Fibroblast of skin of abdomen (primary cell): ENCODE measurements at regions not wholly inside any gene's neighbourhood (a gene's known extent, or its start where the extent isn't known, plus 50 kb on each side); places are given as distances from the start of the nearest gene placed in this dataset.
A peak's percentile ranks its signal among the peaks of the same experiment; 100 is the strongest.

Experiments used
- DNase-seq: peaks from one replicate; pipeline ENCODE4 v3.0.0-alpha.2; 2013

GRCh38 chr12:93157279-93157678 lies 220.4 kb upstream of the NUDT4 start:
- no peak for DNase-seq

- DNase-seq = no peak
Observed at GRCh38 chr12:93158065-93158843, 219.5 kb upstream of the NUDT4 start.

- peak; percentile 90 for DNase-seq
Observed at GRCh38 chr12:93163260-93164036, 214.3 kb upstream of the NUDT4 start.

GRCh38 chr12:93164103-93164880 lies 213.4 kb upstream of the NUDT4 start:
- DNase-seq = peak; percentile 24

- DNase-seq = no peak
Observed at GRCh38 chr12:93165384-93165932, 212.3 kb upstream of the NUDT4 start.

- no peak for DNase-seq
Observed at GRCh38 chr12:93166541-93167307, 211.0 kb upstream of the NUDT4 start.

- DNase-seq = no peak
Observed at GRCh38 chr12:93167331-93167730, 210.4 kb upstream of the NUDT4 start.

GRCh38 chr12:93167841-93168492 lies 209.8 kb upstream of the NUDT4 start:
- DNase-seq = no peak

- peak; percentile 9 for DNase-seq
Observed at GRCh38 chr12:93168751-93169150, 209.0 kb upstream of the NUDT4 start.

- DNase-seq = no peak
Observed at GRCh38 chr12:93169536-93169935, 208.2 kb upstream of the NUDT4 start.

- DNase-seq = no peak
Observed at GRCh38 chr12:93170928-93171327, 206.8 kb upstream of the NUDT4 start.

GRCh38 chr12:93173178-93173957 lies 204.4 kb upstream of the NUDT4 start:
- DNase-seq = peak; percentile 87

- DNase-seq = peak; percentile 96
Observed at GRCh38 chr12:93174048-93174447, 203.7 kb upstream of the NUDT4 start.

- DNase-seq = no peak
Observed at GRCh38 chr12:93174473-93174872, 203.3 kb upstream of the NUDT4 start.

- peak; percentile 75 for DNase-seq
Observed at GRCh38 chr12:93176165-93176564, 201.6 kb upstream of the NUDT4 start.

GRCh38 chr12:93176610-93177126 lies 201.1 kb upstream of the NUDT4 start:
- no peak for DNase-seq

- DNase-seq = peak; percentile 59
Observed at GRCh38 chr12:93177208-93178153, 200.2 kb upstream of the NUDT4 start.

GRCh38 chr12:93178154-93178878 lies 199.4 kb upstream of the NUDT4 start:
- no peak for DNase-seq
